HG02623 (cell line): ENCODE measurements at regions not wholly inside any gene's neighbourhood (a gene's known extent, or its start where the extent isn't known, plus 50 kb on each side); places are given as distances from the start of the nearest gene placed in this dataset.
"Not testable (repeated sequence)": the region's sequence is repeated elsewhere in the genome, so short reads cannot be mapped to it uniquely, and the experiment has no call there.

Experiments used
- ATAC-seq: cut with Tn5 transposase; IDR thresholded peaks from one replicate; pipeline ENCODE4 v1.9.1; 2021; ENCODE audit warnings: moderate library complexity; ENCODE audit not compliant: unreplicated experiment

- ATAC-seq = no peak
Measured at GRCh38 chr6:27679964-27680694, 207.2 kb upstream of the ZNF184 start.

DNA sequence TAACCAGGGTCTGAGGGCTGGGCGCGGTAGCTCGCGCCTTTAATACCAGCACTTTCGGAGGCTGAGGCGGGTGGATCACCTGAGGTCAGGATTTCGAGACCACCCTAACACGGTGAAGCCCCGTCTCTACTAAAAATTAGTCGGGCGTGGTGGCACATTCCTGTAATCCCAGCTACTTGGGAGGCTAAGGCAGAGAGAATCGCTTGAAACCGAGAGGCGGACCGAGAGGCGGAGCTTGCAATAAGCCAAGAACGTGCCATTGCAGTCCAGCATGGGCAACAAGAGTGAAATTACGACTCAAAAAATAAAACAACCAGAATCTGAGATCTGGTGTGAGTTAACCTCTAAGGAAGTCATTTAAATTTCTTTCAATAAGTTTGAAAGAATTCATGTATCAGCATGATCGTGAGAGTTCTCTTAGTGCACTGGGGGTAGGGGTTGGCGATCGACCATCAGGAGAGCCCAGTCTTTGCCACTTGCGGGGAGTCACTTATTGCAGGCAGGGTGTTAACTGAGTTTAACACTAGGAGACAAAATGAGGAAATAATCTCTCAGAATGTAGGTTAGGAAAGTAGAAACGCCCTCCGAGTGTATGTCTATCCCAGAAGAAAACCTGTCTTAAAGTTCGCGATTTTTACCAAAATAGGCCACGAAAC lies 206.5 kb upstream of the ZNF184 start:
- no peak for ATAC-seq

DNA sequence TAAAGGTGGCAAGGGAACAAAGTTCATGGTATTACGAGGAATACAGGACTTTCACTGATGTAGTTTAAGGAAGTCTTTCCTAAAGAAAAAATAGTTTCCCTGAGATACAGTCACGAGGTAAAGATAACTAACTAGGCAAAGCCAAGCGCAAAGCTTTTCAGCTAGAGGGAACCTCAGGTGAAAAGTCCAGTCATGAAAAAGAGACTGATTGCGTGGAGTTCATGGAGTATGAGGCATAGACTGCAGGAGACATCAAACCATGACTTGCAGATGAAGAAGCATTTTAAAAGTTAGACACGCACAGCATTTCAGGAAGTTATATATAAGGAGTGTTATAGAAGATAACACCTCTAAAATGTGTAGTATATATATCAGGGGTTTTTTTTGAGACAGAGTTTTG lies 205.6 kb upstream of the ZNF184 start:
- ATAC-seq = no peak

DNA sequence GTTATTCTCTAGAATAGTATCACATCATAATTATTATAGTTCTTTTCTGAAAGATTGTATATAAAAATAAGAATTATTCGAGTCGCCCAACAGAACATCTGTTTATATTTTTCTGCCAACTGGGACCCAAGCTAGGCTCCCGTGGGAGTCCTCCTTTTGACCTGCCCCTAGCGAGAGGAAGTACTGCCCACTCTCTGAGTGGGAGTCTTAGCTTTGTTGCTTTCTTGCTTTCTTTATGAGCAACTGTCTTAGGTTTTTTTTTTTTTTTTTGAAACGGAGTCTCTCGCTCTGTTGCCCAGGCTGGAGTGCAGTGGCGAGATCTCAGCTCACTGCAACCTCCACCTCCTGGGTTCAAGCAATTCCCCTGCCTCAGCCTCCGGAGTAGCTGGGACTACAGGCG lies 202.0 kb upstream of the ZNF184 start:
- ATAC-seq = no peak

- ATAC-seq = peak; percentile 30
Measured at GRCh38 chr6:27672113-27672799, 199.4 kb upstream of the ZNF184 start.

- ATAC-seq = no peak
Measured at GRCh38 chr6:27669624-27670301, 196.9 kb upstream of the ZNF184 start.

DNA sequence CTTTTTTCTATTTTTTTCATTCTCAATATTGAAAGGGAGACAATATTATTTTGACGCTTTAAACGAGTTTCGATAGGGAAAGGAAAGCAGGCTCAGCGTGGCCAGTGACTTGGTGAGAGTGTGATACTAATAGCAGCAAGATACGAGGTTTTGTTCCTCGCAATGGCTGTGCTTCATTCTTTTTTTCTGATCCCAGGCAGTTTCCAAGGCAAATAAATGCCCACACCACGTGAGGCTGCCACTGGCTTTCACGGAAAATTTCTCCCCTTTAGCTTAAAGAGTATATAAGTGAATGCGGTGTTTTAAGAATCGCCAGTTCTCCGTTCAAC lies 196.4 kb upstream of the ZNF184 start:
- ATAC-seq = no peak

DNA sequence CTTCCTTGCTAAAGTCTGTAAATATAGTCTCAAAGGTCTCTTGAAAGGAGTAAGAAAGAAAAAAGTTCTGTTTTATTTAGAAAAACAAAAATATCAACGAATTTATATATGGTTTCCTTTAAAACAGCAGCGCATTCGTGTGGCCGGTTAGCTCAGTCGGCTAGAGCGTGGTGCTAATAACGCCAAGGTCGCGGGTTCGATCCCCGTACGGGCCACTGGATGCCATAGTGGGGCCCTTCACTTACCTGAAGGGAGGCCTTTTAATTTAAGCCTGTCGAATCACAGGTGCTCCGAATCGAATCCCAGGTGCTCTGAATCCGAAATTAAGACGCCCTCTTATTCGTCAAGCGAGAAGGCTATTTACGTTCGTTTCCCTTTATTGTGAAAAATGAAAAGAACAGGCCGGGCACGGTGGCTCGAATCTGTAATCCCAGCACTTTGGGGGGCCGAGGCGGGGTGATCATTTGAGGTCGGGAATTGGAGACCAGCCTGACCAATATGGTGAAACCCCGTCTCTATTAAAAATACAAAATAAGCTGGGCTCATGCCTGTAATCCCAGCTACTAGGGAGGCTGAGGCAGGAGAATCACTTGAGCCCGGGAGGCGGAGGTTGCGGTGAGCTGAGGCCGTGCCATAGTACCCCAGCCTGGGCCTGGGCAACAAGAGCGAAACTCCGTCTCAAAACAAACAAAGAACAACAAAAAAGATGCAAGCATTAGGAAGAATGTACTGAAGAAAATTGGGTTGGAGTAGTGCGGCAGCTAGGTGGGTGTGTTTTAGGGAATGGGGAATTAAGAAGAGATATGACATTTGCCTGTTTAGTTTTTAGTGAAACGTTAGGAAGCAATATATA lies 195.8 kb upstream of the ZNF184 start:
- no peak for ATAC-seq

DNA sequence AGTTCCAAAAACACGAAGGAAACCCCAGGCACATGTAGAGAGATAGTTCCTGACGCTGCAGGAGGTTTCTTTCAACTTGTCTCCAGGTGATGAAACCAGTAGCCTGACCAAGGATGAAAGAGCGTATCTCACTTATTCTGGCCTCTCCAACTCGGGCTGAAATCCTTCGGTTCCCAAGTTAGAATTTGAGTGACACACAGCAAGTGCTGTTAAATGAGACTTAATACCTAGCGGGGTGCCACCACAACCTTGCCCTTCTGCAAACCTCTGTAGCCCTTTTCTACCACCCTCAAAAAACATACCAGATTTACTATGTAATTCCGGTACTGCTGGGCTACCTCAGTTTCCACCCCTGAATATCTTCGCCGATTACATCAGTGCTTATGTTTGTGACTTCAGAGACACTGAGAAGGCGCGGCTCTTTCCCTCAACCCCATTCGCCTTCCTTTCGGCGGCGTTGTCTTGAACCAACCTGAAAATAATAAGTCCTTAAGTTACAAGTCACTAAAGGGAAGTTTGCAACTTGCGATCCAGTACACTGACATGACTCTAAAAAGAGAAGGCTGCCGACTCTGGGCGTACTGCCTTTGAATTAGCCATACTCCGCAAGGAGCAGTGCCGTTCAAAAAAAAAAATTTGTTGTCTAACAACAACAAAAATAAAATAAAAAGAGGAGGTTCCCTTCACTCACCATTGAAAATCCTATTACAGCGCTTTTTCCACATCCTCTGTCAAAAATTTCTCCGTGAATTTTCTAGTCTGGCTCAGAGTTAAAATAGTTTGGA lies 194.9 kb upstream of the ZNF184 start:
- no peak for ATAC-seq

DNA sequence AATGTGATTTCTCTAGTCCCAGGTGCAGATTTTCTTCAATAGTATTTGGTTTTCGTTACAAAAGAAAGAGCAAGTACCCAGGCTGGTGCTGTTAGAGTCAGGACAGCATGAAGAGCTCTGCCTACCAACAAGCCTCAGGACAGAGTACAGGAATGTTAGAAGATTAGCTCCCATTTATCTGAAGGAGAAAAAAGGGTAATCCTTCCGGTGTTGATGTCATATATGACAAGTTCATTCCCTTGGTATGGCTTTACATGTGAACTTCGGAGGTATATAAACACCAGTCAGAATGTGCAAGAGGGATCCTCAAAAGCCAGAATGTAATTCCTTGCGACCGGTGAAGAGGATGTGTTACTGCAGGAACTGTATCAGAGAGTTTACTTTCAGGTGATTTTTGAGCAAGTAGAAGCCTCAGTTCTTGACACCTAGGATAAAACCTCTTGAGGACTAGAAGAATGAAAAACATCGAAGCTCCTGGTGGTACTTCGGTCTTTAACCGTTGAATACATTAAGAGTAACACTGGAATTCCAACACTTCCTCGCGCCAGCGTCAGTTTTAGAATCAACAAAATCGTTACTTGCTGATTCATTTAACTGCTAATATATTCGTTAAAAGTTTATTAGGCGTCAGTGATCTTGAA lies 194.2 kb upstream of the ZNF184 start:
- no peak for ATAC-seq

DNA sequence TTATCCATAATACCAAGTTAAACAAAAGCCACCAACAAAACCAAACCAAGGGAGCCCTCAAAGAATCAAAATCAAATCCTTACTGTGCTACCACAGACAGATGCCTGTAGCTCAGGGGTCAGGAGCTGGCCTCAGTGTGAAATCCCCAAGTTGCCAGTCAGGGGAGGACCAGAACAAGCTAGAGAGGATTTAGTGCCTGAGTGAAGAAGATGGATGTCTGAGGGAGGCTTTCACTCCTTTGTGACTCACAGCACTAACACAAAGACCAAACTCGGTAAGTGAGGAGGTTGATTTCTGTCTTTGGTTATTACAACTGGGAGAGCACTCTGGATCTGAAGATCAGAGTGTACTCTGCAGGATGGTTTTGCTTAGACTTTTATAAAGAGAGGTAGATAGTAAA lies 189.9 kb upstream of the ZNF184 start:
- ATAC-seq = no peak

DNA sequence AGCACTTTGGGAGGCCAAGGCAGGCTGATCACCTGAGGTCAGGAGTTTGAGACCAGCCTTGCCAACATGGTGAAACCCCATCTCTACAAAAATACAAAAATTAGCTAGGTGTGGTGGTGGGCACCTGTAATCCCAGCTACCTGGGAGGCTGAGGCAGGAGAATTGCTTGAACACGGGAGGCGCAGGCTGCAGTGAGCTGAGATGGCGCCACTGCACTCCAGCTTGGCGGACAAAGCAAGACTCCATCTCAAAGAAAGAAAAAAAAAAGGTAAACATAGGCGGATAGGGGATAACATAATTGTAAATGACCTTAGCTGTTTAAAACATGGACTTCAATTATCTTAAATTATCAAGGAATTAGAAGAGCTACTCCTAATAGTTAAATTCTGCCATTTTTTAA lies 189.3 kb upstream of the ZNF184 start:
- ATAC-seq = not testable (repeated sequence)

DNA sequence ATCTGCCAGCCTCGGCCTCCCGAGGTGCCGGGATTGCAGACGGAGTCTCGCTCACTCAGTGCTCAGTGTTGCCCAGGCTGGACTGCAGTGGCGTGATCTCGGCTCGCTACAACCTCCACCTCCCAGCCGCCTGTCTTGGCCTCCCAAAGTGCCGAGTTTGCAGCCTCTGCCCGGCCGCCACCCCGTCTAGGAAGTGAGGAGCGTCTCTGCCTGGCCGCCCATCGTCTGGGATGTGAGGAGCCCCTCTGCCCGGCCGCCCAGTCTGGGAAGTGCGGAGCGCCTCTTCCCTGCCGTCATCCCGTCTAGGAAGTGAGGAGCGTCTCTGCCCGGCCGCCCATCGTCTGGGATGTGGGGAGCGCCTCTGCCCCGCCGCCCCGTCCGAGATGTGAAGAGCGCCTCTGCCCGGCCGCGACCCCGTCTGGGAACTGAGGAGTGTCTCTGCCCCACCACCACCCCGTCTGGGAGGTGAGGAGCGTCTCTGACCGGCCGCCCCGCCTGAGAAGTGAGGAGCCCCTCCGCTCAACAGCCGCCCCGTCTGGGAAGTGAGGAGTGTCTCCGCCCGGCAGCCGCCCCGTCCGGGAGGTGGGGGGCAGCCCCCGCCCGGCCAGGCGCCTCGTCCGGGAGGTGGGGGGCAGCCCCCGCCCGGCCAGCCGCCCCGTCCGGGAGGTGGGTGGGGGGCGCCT lies 180.4 kb upstream of the ZNF184 start:
- not testable (repeated sequence) for ATAC-seq

- ATAC-seq = no peak
Measured at GRCh38 chr6:27651371-27651732, 178.4 kb upstream of the ZNF184 start.

- ATAC-seq = no peak
Measured at GRCh38 chr6:27650620-27651370, 177.9 kb upstream of the ZNF184 start.

- no peak for ATAC-seq
Measured at GRCh38 chr6:27644528-27644927, 171.6 kb upstream of the ZNF184 start.

- ATAC-seq = no peak
Measured at GRCh38 chr6:27642744-27643456, 170.0 kb upstream of the ZNF184 start.

GRCh38 chr6:27635886-27636285 lies 163.0 kb upstream of the ZNF184 start:
- ATAC-seq = not testable (repeated sequence)
